Calu3 (cell line): ENCODE measurements at regions not wholly inside any gene's neighbourhood (a gene's known extent, or its start where the extent isn't known, plus 50 kb on each side); places are given as distances from the start of the nearest gene placed in this dataset.

Experiments used
- BruUV-seq: library from RNA; stranded (reverse); fragments of 400-500 nt; replicated peaks from 2 replicates; lab custom pipeline; 2021; lab: Mats Ljungman, UMichigan
- CTCF ChIA-PET: fragments of 300-600 bp; sonication (Branson Sonifier 250); formaldehyde crosslinking; loops from one replicate; lab custom pipeline; 2022; ENCODE audit warnings: antibody characterized with exemption; lab: Charles Lee
- DNase-seq: peaks from one replicate; pipeline ENCODE4 v3.0.0; 2022
- H3K27ac Mint-ChIP-seq: one replicate; pipeline ENCODE4 v1.8.0; 2022; ENCODE audit warnings: mixed read lengths; ENCODE audit not compliant: unreplicated experiment
- H3K27me3 Mint-ChIP-seq: one replicate; pipeline ENCODE4 v1.8.0; 2022; ENCODE audit warnings: mixed read lengths; ENCODE audit not compliant: unreplicated experiment
- H3K36me3 Mint-ChIP-seq: one replicate; pipeline ENCODE4 v1.8.0; 2022; ENCODE audit warnings: mild to moderate bottlenecking, moderate library complexity, mixed read lengths; ENCODE audit not compliant: insufficient read depth, unreplicated experiment
- H3K4me1 Mint-ChIP-seq: one replicate; pipeline ENCODE4 v1.8.0; 2022; ENCODE audit warnings: mild to moderate bottlenecking, low read depth, mixed read lengths; ENCODE audit not compliant: unreplicated experiment
- H3K4me3 Mint-ChIP-seq: one replicate; pipeline ENCODE4 v1.8.0; 2022; ENCODE audit warnings: mild to moderate bottlenecking, low read depth, moderate library complexity, mixed read lengths; ENCODE audit not compliant: unreplicated experiment
- H3K9me3 Mint-ChIP-seq: one replicate; pipeline ENCODE4 v1.8.0; 2022; ENCODE audit warnings: low read depth, mixed read lengths; ENCODE audit not compliant: unreplicated experiment
- CTCF ChIP-seq: fragments of 200-600 bp; IDR thresholded peaks from one replicate; pipeline ENCODE4 v1.8.0; 2022; ENCODE audit warnings: antibody characterized with exemption; ENCODE audit not compliant: unreplicated experiment
- intact Hi-C: fragments of 100-400 bp; cut with micrococcal nuclease; formaldehyde crosslinking; loops from one replicate; pipeline ENCODE4 v1.10.0; 2022; ENCODE audit not compliant: unreplicated experiment

GRCh38 chr2:81481994-81482368 is 1177.4 kb upstream of the LRRTM1 start:
- intact Hi-C loops, result no loop called here
- no peak overlapping the region for H3K27ac Mint-ChIP-seq
- no peak overlapping the region for H3K4me3 Mint-ChIP-seq
- no TSS peak for BruUV-seq
- no peak for TF ChIP-seq CTCF
- no peak for DNase-seq
- H3K4me1 Mint-ChIP-seq, result no peaks in the 10 kb centered on the region
- H3K36me3 Mint-ChIP-seq, result no peaks in the 10 kb centered on the region
- no peaks in the 10 kb centered on the region for H3K27me3 Mint-ChIP-seq
- peaks cover 10% of the 10 kb centered on the region for H3K9me3 Mint-ChIP-seq
- CTCF ChIA-PET, result no interaction called here

- no peak overlapping the region for H3K27ac Mint-ChIP-seq
- TF ChIP-seq CTCF, result no peak
- DNase-seq, result no peak
- CTCF ChIA-PET, result no interaction called here
- H3K36me3 Mint-ChIP-seq, result no peaks in the 10 kb centered on the region
- intact Hi-C loops, result no loop called here
- H3K27me3 Mint-ChIP-seq, result no peaks in the 10 kb centered on the region
- H3K4me3 Mint-ChIP-seq, result no peak overlapping the region
- no peaks in the 10 kb centered on the region for H3K4me1 Mint-ChIP-seq
- H3K9me3 Mint-ChIP-seq, result peaks cover 9% of the 10 kb centered on the region
- no TSS peak for BruUV-seq
Measured at GRCh38 chr2:81481242-81481993, 1176.9 kb upstream of the LRRTM1 start.

- no TSS peak for BruUV-seq
- intact Hi-C loops, result no loop called here
- TF ChIP-seq CTCF, result no peak
- H3K9me3 Mint-ChIP-seq, result peaks cover 17% of the 10 kb centered on the region
- CTCF ChIA-PET, result no interaction called here
- DNase-seq, result no peak
- H3K27me3 Mint-ChIP-seq, result no peaks in the 10 kb centered on the region
- no peaks in the 10 kb centered on the region for H3K4me1 Mint-ChIP-seq
- no peak overlapping the region for H3K27ac Mint-ChIP-seq
- no peaks in the 10 kb centered on the region for H3K36me3 Mint-ChIP-seq
- no peak overlapping the region for H3K4me3 Mint-ChIP-seq
Measured at GRCh38 chr2:81467096-81467495, 1162.5 kb upstream of the LRRTM1 start.

GRCh38 chr2:81462420-81462819 is 1157.9 kb upstream of the LRRTM1 start:
- BruUV-seq, result no TSS peak

More at GRCh38 chr2:81462420-81462819, 1157.9 kb upstream of the LRRTM1 start:
- no peak overlapping the region for H3K27ac Mint-ChIP-seq
- no peaks in the 10 kb centered on the region for H3K27me3 Mint-ChIP-seq
- H3K36me3 Mint-ChIP-seq, result no peaks in the 10 kb centered on the region
- peaks cover 22% of the 10 kb centered on the region for H3K9me3 Mint-ChIP-seq
- no peak for TF ChIP-seq CTCF
- no peak for DNase-seq
- no peaks in the 10 kb centered on the region for H3K4me1 Mint-ChIP-seq
- intact Hi-C loops, result no loop called here
- CTCF ChIA-PET, result no interaction called here
- no peak overlapping the region for H3K4me3 Mint-ChIP-seq
